Inferior parietal cortex (tissue), 1 donor: ENCODE measurements at regions not wholly inside any gene's neighbourhood (a gene's known extent, or its start where the extent isn't known, plus 50 kb on each side); places are given as distances from the start of the nearest gene placed in this dataset.
"Not testable (repeated sequence)": the region's sequence is repeated elsewhere in the genome, so short reads cannot be mapped to it uniquely, and the experiment has no call there.

Experiments
- DNase-seq: peaks from one replicate; pipeline ENCODE4 v3.0.0-alpha.2; 2016; ENCODE audit errors: extremely low spot score

- not testable (repeated sequence) for DNase-seq
Measured at GRCh38 chr11:91063399-91063798, 840.5 kb upstream of the CHORDC1 start.

GRCh38 chr11:91047882-91048281 lies 825.0 kb upstream of the CHORDC1 start:
- no peak for DNase-seq

- DNase-seq: no peak
Measured at GRCh38 chr11:91046261-91046660, 823.4 kb upstream of the CHORDC1 start.

GRCh38 chr11:91041626-91042025 lies 818.8 kb upstream of the CHORDC1 start:
- no peak for DNase-seq

GRCh38 chr11:91023731-91024130 lies 800.9 kb upstream of the CHORDC1 start:
- no peak for DNase-seq

- DNase-seq: no peak
Measured at GRCh38 chr11:91011503-91011902, 788.7 kb upstream of the CHORDC1 start.

- no peak for DNase-seq
Measured at GRCh38 chr11:91005458-91005857, 782.6 kb upstream of the CHORDC1 start.

- no peak for DNase-seq
Measured at GRCh38 chr11:90997241-90997640, 774.4 kb upstream of the CHORDC1 start.

GRCh38 chr11:90972159-90972558 lies 749.3 kb upstream of the CHORDC1 start:
- not testable (repeated sequence) for DNase-seq

GRCh38 chr11:90947930-90948329 lies 725.1 kb upstream of the CHORDC1 start:
- DNase-seq: no peak

- no peak for DNase-seq
Measured at GRCh38 chr11:90930252-90930651, 707.4 kb upstream of the CHORDC1 start.

- DNase-seq: no peak
Measured at GRCh38 chr11:90919332-90919731, 696.5 kb upstream of the CHORDC1 start.

- no peak for DNase-seq
Measured at GRCh38 chr11:90916706-90917105, 693.9 kb upstream of the CHORDC1 start.

GRCh38 chr11:90913131-90913668 lies 690.4 kb upstream of the CHORDC1 start:
- no peak for DNase-seq

GRCh38 chr11:90912631-90913030 lies 689.8 kb upstream of the CHORDC1 start:
- DNase-seq: no peak

GRCh38 chr11:90911192-90911591 lies 688.3 kb upstream of the CHORDC1 start:
- no peak for DNase-seq

GRCh38 chr11:90908074-90908473 lies 685.2 kb upstream of the CHORDC1 start:
- no peak for DNase-seq

- DNase-seq: no peak
Measured at GRCh38 chr11:90895850-90896249, 673.0 kb upstream of the CHORDC1 start.

GRCh38 chr11:90890347-90890746 lies 667.5 kb upstream of the CHORDC1 start:
- no peak for DNase-seq

GRCh38 chr11:90884181-90884580 lies 661.3 kb upstream of the CHORDC1 start:
- no peak for DNase-seq

GRCh38 chr11:90874986-90875385 lies 652.1 kb upstream of the CHORDC1 start:
- DNase-seq: no peak

- no peak for DNase-seq
Measured at GRCh38 chr11:90874281-90874680, 651.4 kb upstream of the CHORDC1 start.

- no peak for DNase-seq
Measured at GRCh38 chr11:90867416-90867815, 644.6 kb upstream of the CHORDC1 start.

GRCh38 chr11:90856790-90857189 lies 633.9 kb upstream of the CHORDC1 start:
- DNase-seq: no peak
